IMR-90 (cell line): ENCODE measurements at regions not wholly inside any gene's neighbourhood (a gene's known extent, or its start where the extent isn't known, plus 50 kb on each side); places are given as distances from the start of the nearest gene placed in this dataset.

Experiments
- ATAC-seq: fragments of 200-7000 bp; cut with Tn5 transposase; 2 replicates; pipeline ENCODE4 v1.9.1; 2020; ENCODE audit warnings: low read depth, mild to moderate bottlenecking, moderate library complexity
- BruUV-seq: library from RNA; stranded (reverse); fragments of 400-500 nt; replicated peaks from 2 replicates; lab custom pipeline; 2021; lab: Mats Ljungman, UMichigan
- CTCF ChIA-PET: fragments of 300-600 bp; formaldehyde crosslinking; extraction: SDS; loops from one replicate; lab custom pipeline; 2021; ENCODE audit warnings: antibody characterized with exemption; lab: Yijun Ruan, JAX
- POLR2A ChIA-PET: fragments of 300-600 bp; sonication (Branson Sonifier 250); formaldehyde crosslinking; loops from one replicate; lab custom pipeline; 2022; ENCODE audit warnings: antibody characterized with exemption; ENCODE audit not compliant: unreplicated experiment; lab: Charles Lee
- DNase-seq: peaks from one replicate; pipeline ENCODE4 v3.0.0; 2013
- H2AFZ ChIP-seq: replicated peaks from 2 replicates; pipeline ENCODE3; 2013; ENCODE audit warnings: low read length, mild to moderate bottlenecking; ENCODE audit not compliant: poor library complexity
- H2AK5ac ChIP-seq: 2 replicates; pipeline ENCODE4 v1.6.1; 2013; ENCODE audit warnings: low read depth, low read length, inconsistent platforms
- H2AK9ac ChIP-seq: replicated peaks from 2 replicates; pipeline ENCODE3; 2013; ENCODE audit warnings: mild to moderate bottlenecking, low read depth, low read length, moderate library complexity; ENCODE audit not compliant: poor library complexity
- H2BK120ac ChIP-seq: 2 replicates; pipeline ENCODE4 v1.6.1; 2013; ENCODE audit warnings: low read depth, low read length, inconsistent platforms
- H2BK15ac ChIP-seq: 3 replicates; pipeline ENCODE4 v1.6.1; 2013; ENCODE audit warnings: low read depth, low read length, inconsistent platforms
- H2BK20ac ChIP-seq: 2 replicates; pipeline ENCODE4 v1.6.1; 2013; ENCODE audit warnings: low read depth, mild to moderate bottlenecking, inconsistent platforms, low read length, moderate library complexity
- H2BK5ac ChIP-seq: 2 replicates; pipeline ENCODE4 v1.6.1; 2013; ENCODE audit warnings: mild to moderate bottlenecking, low read depth, low read length, inconsistent platforms; ENCODE audit not compliant: poor library complexity, severe bottlenecking
- H3K14ac ChIP-seq: replicated peaks from 2 replicates; pipeline ENCODE4 v1.6.1; 2013; ENCODE audit warnings: low read depth, low read length, inconsistent platforms
- H3K18ac ChIP-seq: 2 replicates; pipeline ENCODE4 v1.6.1; 2013; ENCODE audit warnings: low read depth, low read length, control low read depth
- H3K23ac ChIP-seq: 2 replicates; pipeline ENCODE4 v1.6.1; 2013; ENCODE audit warnings: low read depth, low read length, inconsistent platforms
- H3K27ac ChIP-seq: 2 replicates; pipeline ENCODE4 v1.5.1; 2013; ENCODE audit warnings: mild to moderate bottlenecking, control low read depth, low read length; ENCODE audit not compliant: insufficient read depth
- H3K27me3 ChIP-seq: 2 replicates; pipeline ENCODE4 v1.6.1; 2013; ENCODE audit warnings: low read length; ENCODE audit not compliant: control insufficient read depth, insufficient read depth
- H3K36me3 ChIP-seq: 2 replicates; pipeline ENCODE4 v1.6.1; 2013; ENCODE audit warnings: low read length, mixed read lengths; ENCODE audit not compliant: control insufficient read depth, insufficient read depth
- H3K4ac ChIP-seq: 2 replicates; pipeline ENCODE4 v1.6.1; 2013; ENCODE audit warnings: low read depth, low read length, inconsistent platforms
- H3K4me1 ChIP-seq: 2 replicates; pipeline ENCODE4 v1.6.1; 2013; ENCODE audit warnings: low read length, mixed read lengths; ENCODE audit not compliant: control insufficient read depth, insufficient read depth
- H3K4me2 ChIP-seq: 2 replicates; pipeline ENCODE4 v1.6.1; 2013; ENCODE audit warnings: low read depth, mild to moderate bottlenecking, control low read depth, low read length, moderate library complexity
- H3K4me3 ChIP-seq: 2 replicates; pipeline ENCODE4 v1.5.1; 2013; ENCODE audit warnings: low read depth, mild to moderate bottlenecking, control low read depth, low read length, moderate library complexity; ENCODE audit not compliant: insufficient read depth
- H3K56ac ChIP-seq: 2 replicates; pipeline ENCODE4 v1.6.1; 2013; ENCODE audit warnings: low read length, inconsistent platforms; ENCODE audit not compliant: insufficient read depth; ENCODE audit errors: extremely low read depth
- H3K79me1 ChIP-seq, 2 experiments: 2 replicates each; pipeline ENCODE4 v1.6.1; 2013; ENCODE audit warnings: low read length in 2 of 2, inconsistent platforms in 1 of 2, low read depth in 1 of 2
- H3K9ac ChIP-seq: 2 replicates; pipeline ENCODE4 v1.6.1; 2013; ENCODE audit warnings: low read depth, low read length, control low read depth
- H3K9me1 ChIP-seq: 2 replicates; pipeline ENCODE4 v1.6.1; 2013; ENCODE audit warnings: low read length, inconsistent platforms; ENCODE audit not compliant: insufficient read depth
- H3K9me3 ChIP-seq: 2 replicates; pipeline ENCODE4 v1.6.1; 2013; ENCODE audit warnings: low read length; ENCODE audit not compliant: control insufficient read depth, insufficient read depth
- H4K20me1 ChIP-seq: 2 replicates; pipeline ENCODE4 v1.6.1; 2013; ENCODE audit warnings: low read length, inconsistent platforms; ENCODE audit not compliant: insufficient read depth
- H4K5ac ChIP-seq: 2 replicates; pipeline ENCODE4 v1.6.1; 2013; ENCODE audit warnings: mild to moderate bottlenecking, low read depth, low read length, control low read depth
- H4K8ac ChIP-seq, 2 experiments: 2 replicates each; pipeline ENCODE4 v1.6.1; 2013; ENCODE audit warnings: low read depth in 2 of 2, low read length in 2 of 2, control low read depth in 1 of 2, inconsistent platforms in 1 of 2
- H4K91ac ChIP-seq: 2 replicates; pipeline ENCODE4 v1.6.1; 2013; ENCODE audit warnings: low read depth, low read length, inconsistent platforms; ENCODE audit not compliant: insufficient read depth
- BHLHE40 ChIP-seq: fragments of 150-350 bp; IDR thresholded peaks from 2 replicates; pipeline ENCODE4 v1.6.1; 2016; ENCODE audit warnings: mild to moderate bottlenecking, low read depth, low read length
- CEBPB ChIP-seq: IDR thresholded peaks from 2 replicates; pipeline ENCODE4 v1.6.1; 2012; ENCODE audit warnings: low read depth, low read length, improper control_type of control experiment
- CHD1 ChIP-seq: IDR thresholded peaks from 2 replicates; pipeline ENCODE4 v1.6.1; 2012; ENCODE audit warnings: low read depth, low read length, improper control_type of control experiment
- FOS ChIP-seq: fragments of 150-350 bp; IDR thresholded peaks from 2 replicates; pipeline ENCODE4 v1.6.1; 2016; ENCODE audit warnings: low read depth, low read length
- MAFK ChIP-seq: IDR thresholded peaks from 2 replicates; pipeline ENCODE4 v1.6.1; 2012; ENCODE audit warnings: low read depth, low read length, improper control_type of control experiment
- MAZ ChIP-seq: IDR thresholded peaks from 2 replicates; pipeline ENCODE4 v1.6.1; 2012; ENCODE audit warnings: low read depth, mild to moderate bottlenecking, low read length, improper control_type of control experiment, moderate library complexity, borderline replicate concordance
- MXI1 ChIP-seq: IDR thresholded peaks from 2 replicates; pipeline ENCODE4 v1.6.1; 2012; ENCODE audit warnings: low read depth, mild to moderate bottlenecking, low read length, moderate library complexity, borderline replicate concordance
- NFE2L2 ChIP-seq: fragments of 150-350 bp; IDR thresholded peaks from 2 replicates; pipeline ENCODE4 v1.6.1; 2016; ENCODE audit warnings: low read depth, mild to moderate bottlenecking, low read length
- POLR2A ChIP-seq: IDR thresholded peaks from 2 replicates; pipeline ENCODE4 v1.6.1; 2012; ENCODE audit warnings: mild to moderate bottlenecking, low read depth, low read length
- RAD21 ChIP-seq: IDR thresholded peaks from 2 replicates; pipeline ENCODE4 v1.6.1; 2012; ENCODE audit warnings: low read length, improper control_type of control experiment
- RCOR1 ChIP-seq: IDR thresholded peaks from 2 replicates; pipeline ENCODE4 v1.6.1; 2012; ENCODE audit warnings: mild to moderate bottlenecking, low read length, improper control_type of control experiment; ENCODE audit not compliant: insufficient replicate concordance
- RFX5 ChIP-seq: IDR thresholded peaks from 2 replicates; pipeline ENCODE4 v1.8.0; 2012; ENCODE audit warnings: low read depth, mild to moderate bottlenecking, low read length, moderate library complexity
- SMC3 ChIP-seq: fragments of 150-350 bp; IDR thresholded peaks from 2 replicates; pipeline ENCODE4 v1.6.1; 2016; ENCODE audit warnings: low read depth, mild to moderate bottlenecking, antibody characterized with exemption, low read length, moderate library complexity
- WGBS, 2 experiments: methylation state at CpG; one replicate each; pipeline versions ENCODE4 v1.1.5 to v1.1.7; 2013; ENCODE audit warnings: missing lambda C conversion rate in 2 of 2; ENCODE audit not compliant: insufficient read length in 1 of 2; ENCODE audit errors: extremely low coverage in 2 of 2; 5-methylcytosine and 5-hydroxymethylcytosine counted together
- dilution Hi-C: fragments of 300-500 bp; cut with HindIII; formaldehyde crosslinking; loops from one replicate; pipeline ENCODE4 v1.14.3; 2018; ENCODE audit warnings: low sequenced_read_pairs; ENCODE audit not compliant: unreplicated experiment
- in situ Hi-C: fragments of 300-500 bp; cut with MboI; formaldehyde crosslinking; loops from 3 replicates; pipeline ENCODE4 v1.14.3; 2019; ENCODE audit warnings: low sequenced_read_pairs, inconsistent platforms, mixed read lengths
- intact Hi-C: fragments of 100-400 bp; cut with micrococcal nuclease; formaldehyde crosslinking; loops from 2 replicates; pipeline ENCODE4 v1.10.0; 2022
- TF ChIP-seq, protein P1 (sequence below): fragments of 150-350 bp; IDR thresholded peaks from 2 replicates; pipeline ENCODE4 v1.6.1; 2017; ENCODE audit warnings: mild to moderate bottlenecking, antibody characterized with exemption, low read length, low read depth
- TF ChIP-seq, protein P2 (sequence below): conservative IDR thresholded peaks from 2 replicates; pipeline ENCODE4 v1.5.1; 2012; ENCODE audit warnings: mild to moderate bottlenecking, low read depth, low read length, improper control_type of control experiment
- TF ChIP-seq, protein P3 (sequence below): fragments of 150-350 bp; IDR thresholded peaks from 2 replicates; pipeline ENCODE4 v1.6.1; 2016; ENCODE audit warnings: low read depth, mild to moderate bottlenecking, low read length, moderate library complexity, borderline replicate concordance

DNA sequence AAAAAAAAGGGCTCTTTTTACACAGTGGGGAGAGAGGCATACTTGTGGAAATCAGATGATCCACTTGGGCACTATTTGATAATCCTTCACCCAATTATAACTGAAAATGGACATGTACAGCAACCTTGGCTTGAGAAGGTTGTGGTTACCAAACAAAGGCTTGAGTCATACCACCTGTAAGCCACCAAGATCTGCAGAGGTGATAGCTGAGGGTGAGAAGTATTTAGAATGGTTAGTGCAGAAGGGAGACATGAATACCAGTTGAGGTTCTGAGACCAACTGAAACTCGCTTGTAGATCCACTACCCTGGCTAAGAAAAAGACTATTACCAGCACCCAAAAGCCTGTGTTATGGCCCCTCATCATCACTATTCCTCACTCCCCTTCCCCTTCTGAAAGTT lies 614.0 kb downstream of the STIM2 start:
- H3K79me1 ChIP-seq = no peaks in the 10 kb centered on the region
- no peak overlapping the region for H3K56ac ChIP-seq
- no peak overlapping the region for H2AK5ac ChIP-seq
- no peaks in the 10 kb centered on the region for H3K36me3 ChIP-seq
- in situ Hi-C loops = no loop called here
- no CpG with 5 or more reads among the region's 1 CpG for WGBS, 2 experiments
- intact Hi-C loops = no loop called here
- H2BK5ac ChIP-seq = no peak overlapping the region
- H3K9me3 ChIP-seq = peaks cover 8% of the 10 kb centered on the region; the same call in 1 of the 2 replicates
- no peaks in the 10 kb centered on the region for H3K4me1 ChIP-seq
- H3K9ac ChIP-seq = no peak overlapping the region
- DNase-seq (no peak), ATAC-seq (no peak)
- no peak overlapping the region for H2AK9ac ChIP-seq
- BruUV-seq = no TSS peak
- no peak overlapping the region for H2AFZ ChIP-seq
- ChIA-PET POLR2A (no interaction called here), CTCF (no interaction called here)
- no peaks in the 10 kb centered on the region for H3K9me1 ChIP-seq
- H4K5ac ChIP-seq = no peak overlapping the region
- H2BK120ac ChIP-seq = no peak overlapping the region
- H4K20me1 ChIP-seq = no peaks in the 10 kb centered on the region
- TF ChIP-seq MAZ = no peak
- TF ChIP-seq, protein P1, sequence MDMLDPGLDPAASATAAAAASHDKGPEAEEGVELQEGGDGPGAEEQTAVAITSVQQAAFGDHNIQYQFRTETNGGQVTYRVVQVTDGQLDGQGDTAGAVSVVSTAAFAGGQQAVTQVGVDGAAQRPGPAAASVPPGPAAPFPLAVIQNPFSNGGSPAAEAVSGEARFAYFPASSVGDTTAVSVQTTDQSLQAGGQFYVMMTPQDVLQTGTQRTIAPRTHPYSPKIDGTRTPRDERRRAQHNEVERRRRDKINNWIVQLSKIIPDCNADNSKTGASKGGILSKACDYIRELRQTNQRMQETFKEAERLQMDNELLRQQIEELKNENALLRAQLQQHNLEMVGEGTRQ = no peak
- no peak for TF ChIP-seq MXI1
- no peak for TF ChIP-seq FOS
- TF ChIP-seq BHLHE40 = no peak
- TF ChIP-seq MAFK = no peak
- TF ChIP-seq, protein P2, sequence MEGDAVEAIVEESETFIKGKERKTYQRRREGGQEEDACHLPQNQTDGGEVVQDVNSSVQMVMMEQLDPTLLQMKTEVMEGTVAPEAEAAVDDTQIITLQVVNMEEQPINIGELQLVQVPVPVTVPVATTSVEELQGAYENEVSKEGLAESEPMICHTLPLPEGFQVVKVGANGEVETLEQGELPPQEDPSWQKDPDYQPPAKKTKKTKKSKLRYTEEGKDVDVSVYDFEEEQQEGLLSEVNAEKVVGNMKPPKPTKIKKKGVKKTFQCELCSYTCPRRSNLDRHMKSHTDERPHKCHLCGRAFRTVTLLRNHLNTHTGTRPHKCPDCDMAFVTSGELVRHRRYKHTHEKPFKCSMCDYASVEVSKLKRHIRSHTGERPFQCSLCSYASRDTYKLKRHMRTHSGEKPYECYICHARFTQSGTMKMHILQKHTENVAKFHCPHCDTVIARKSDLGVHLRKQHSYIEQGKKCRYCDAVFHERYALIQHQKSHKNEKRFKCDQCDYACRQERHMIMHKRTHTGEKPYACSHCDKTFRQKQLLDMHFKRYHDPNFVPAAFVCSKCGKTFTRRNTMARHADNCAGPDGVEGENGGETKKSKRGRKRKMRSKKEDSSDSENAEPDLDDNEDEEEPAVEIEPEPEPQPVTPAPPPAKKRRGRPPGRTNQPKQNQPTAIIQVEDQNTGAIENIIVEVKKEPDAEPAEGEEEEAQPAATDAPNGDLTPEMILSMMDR = no peak
- no peak for TF ChIP-seq RFX5
- TF ChIP-seq CEBPB = no peak
- TF ChIP-seq CHD1 = no peak
- TF ChIP-seq RAD21 = no peak
- no peak for TF ChIP-seq POLR2A
- TF ChIP-seq, protein P3, sequence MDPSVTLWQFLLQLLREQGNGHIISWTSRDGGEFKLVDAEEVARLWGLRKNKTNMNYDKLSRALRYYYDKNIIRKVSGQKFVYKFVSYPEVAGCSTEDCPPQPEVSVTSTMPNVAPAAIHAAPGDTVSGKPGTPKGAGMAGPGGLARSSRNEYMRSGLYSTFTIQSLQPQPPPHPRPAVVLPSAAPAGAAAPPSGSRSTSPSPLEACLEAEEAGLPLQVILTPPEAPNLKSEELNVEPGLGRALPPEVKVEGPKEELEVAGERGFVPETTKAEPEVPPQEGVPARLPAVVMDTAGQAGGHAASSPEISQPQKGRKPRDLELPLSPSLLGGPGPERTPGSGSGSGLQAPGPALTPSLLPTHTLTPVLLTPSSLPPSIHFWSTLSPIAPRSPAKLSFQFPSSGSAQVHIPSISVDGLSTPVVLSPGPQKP = no peak
- TF ChIP-seq SMC3 = no peak
- TF ChIP-seq RCOR1 = no peak
- TF ChIP-seq NFE2L2 = no peak
- no peak overlapping the region for H4K91ac ChIP-seq
- H3K27me3 ChIP-seq = no peaks in the 10 kb centered on the region
- H2BK15ac ChIP-seq = no peak overlapping the region
- H3K23ac ChIP-seq = no peak overlapping the region
- no peak overlapping the region for H3K27ac ChIP-seq
- H3K18ac ChIP-seq = no peak overlapping the region
- dilution Hi-C loops = no loop called here
- H3K4me2 ChIP-seq = no peak overlapping the region
- H4K8ac ChIP-seq = no peak overlapping the region
- H2BK20ac ChIP-seq = no peak overlapping the region
- H3K4ac ChIP-seq = no peak overlapping the region
- no peak overlapping the region for H3K4me3 ChIP-seq
- H3K14ac ChIP-seq = no peak overlapping the region
